Fibroblast of lung (primary cell): ENCODE measurements at regions not wholly inside any gene's neighbourhood (a gene's known extent, or its start where the extent isn't known, plus 50 kb on each side); places are given as distances from the start of the nearest gene placed in this dataset.

Experiments
- DNase-seq, 2 donors: peaks; one replicate each; pipeline versions ENCODE4 v3.0.0 to v3.0.0-alpha.2; 2010; ENCODE audit warnings: low read depth in 2 of 2
- H2AFZ ChIP-seq: 2 replicates; pipeline ENCODE4 v1.5.1; 2012; ENCODE audit warnings: low read length, control low read depth, inconsistent platforms
- H3K27ac ChIP-seq: 2 replicates; pipeline ENCODE4 v1.5.1; 2011; ENCODE audit warnings: low read length, control low read depth; ENCODE audit not compliant: insufficient read depth
- H3K27me3 ChIP-seq: 2 replicates; pipeline ENCODE4 v1.5.1; 2011; ENCODE audit warnings: mild to moderate bottlenecking, low read length; ENCODE audit not compliant: control insufficient read depth, insufficient read depth
- H3K36me3 ChIP-seq: 2 replicates; pipeline ENCODE4 v1.5.1; 2011; ENCODE audit warnings: low read length; ENCODE audit not compliant: control insufficient read depth, insufficient read depth
- H3K4me1 ChIP-seq: 2 replicates; pipeline ENCODE4 v1.5.1; 2011; ENCODE audit warnings: low read length; ENCODE audit not compliant: control insufficient read depth, insufficient read depth; ENCODE audit errors: extremely low read depth
- H3K4me2 ChIP-seq: 2 replicates; pipeline ENCODE4 v1.5.1; 2011; ENCODE audit warnings: low read length, control low read depth; ENCODE audit not compliant: insufficient read depth; ENCODE audit errors: extremely low read depth
- H3K4me3 ChIP-seq, 4 experiments: fragments of 200-600 bp in 1 of 4; sonication (generic) in 1 of 4; replicated peaks in 1 of 4; 2 replicates each; pipeline ENCODE4 v1.5.1; 2011 to 2016; ENCODE audit warnings: low read length in 4 of 4, low read depth in 3 of 4, mild to moderate bottlenecking in 3 of 4, control low read depth in 2 of 4, inconsistent platforms in 1 of 4, mixed read lengths in 1 of 4; ENCODE audit not compliant: insufficient read depth in 1 of 4; ENCODE audit errors: control extremely low read depth in 1 of 4
- H3K79me2 ChIP-seq: 2 replicates; pipeline ENCODE4 v1.5.1; 2012; ENCODE audit warnings: mild to moderate bottlenecking, low read length, inconsistent platforms; ENCODE audit not compliant: control insufficient read depth, insufficient read depth
- H3K9ac ChIP-seq: 2 replicates; pipeline ENCODE4 v1.5.1; 2011; ENCODE audit warnings: mild to moderate bottlenecking, low read length, control low read depth; ENCODE audit not compliant: insufficient read depth
- H3K9me3 ChIP-seq: 2 replicates; pipeline ENCODE4 v1.5.1; 2012; ENCODE audit warnings: low read depth, low read length; ENCODE audit not compliant: control insufficient read depth, insufficient read depth
- H4K20me1 ChIP-seq: 2 replicates; pipeline ENCODE4 v1.5.1; 2011; ENCODE audit warnings: low read length; ENCODE audit not compliant: control insufficient read depth, insufficient read depth; ENCODE audit errors: extremely low read depth
- EZH2 ChIP-seq: IDR thresholded peaks from 2 replicates; pipeline ENCODE4 v1.5.1; 2012; ENCODE audit warnings: low read length, control low read depth, mild to moderate bottlenecking; ENCODE audit errors: missing control alignments
- TF ChIP-seq, protein P1 (sequence below), 2 donors: IDR thresholded peaks in 1 of 2; conservative IDR thresholded peaks in 1 of 2; 1 replicate in 1 of 2; 2 replicates in 1 of 2; pipeline ENCODE4 v1.5.1; 2011 to 2012; ENCODE audit warnings: low read length in 2 of 2, control low read depth in 1 of 2, inconsistent platforms in 1 of 2, low read depth in 1 of 2, mild to moderate bottlenecking in 1 of 2

DNA sequence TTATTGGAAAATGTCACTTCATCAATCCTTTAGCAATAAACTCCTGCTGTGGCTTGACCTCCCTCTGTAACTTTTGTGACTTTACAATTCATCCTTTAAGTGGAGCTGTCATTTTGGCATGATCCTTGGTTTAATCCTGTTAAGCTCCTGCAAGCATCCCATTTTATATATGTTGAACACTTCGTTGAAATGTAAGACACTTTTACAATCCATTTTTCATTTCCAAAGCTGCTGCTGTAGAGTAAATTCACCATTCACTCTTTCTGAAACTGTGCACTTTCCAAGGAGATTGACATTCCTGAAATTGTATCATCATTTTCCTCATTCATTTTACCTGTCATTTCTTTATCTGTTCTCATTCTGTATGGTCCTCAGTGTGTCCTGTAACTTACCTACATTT lies 1003.2 kb upstream of the GOT2 start:
- no peak for DNase-seq
- Histone ChIP-seq H4K20me1 (no peaks in the 10 kb centered on the region), H3K27me3 (no peaks in the 10 kb centered on the region), H3K79me2 (no peaks in the 10 kb centered on the region), H2AFZ (no peak overlapping the region), H3K27ac (no peak overlapping the region), H3K9me3 (no peaks in the 10 kb centered on the region), H3K4me2 (no peak overlapping the region), H3K9ac (no peak overlapping the region), H3K36me3 (no peaks in the 10 kb centered on the region), H3K4me1 (no peaks in the 10 kb centered on the region), H3K4me3 (no peak overlapping the region)
- TF ChIP-seq, protein P1, sequence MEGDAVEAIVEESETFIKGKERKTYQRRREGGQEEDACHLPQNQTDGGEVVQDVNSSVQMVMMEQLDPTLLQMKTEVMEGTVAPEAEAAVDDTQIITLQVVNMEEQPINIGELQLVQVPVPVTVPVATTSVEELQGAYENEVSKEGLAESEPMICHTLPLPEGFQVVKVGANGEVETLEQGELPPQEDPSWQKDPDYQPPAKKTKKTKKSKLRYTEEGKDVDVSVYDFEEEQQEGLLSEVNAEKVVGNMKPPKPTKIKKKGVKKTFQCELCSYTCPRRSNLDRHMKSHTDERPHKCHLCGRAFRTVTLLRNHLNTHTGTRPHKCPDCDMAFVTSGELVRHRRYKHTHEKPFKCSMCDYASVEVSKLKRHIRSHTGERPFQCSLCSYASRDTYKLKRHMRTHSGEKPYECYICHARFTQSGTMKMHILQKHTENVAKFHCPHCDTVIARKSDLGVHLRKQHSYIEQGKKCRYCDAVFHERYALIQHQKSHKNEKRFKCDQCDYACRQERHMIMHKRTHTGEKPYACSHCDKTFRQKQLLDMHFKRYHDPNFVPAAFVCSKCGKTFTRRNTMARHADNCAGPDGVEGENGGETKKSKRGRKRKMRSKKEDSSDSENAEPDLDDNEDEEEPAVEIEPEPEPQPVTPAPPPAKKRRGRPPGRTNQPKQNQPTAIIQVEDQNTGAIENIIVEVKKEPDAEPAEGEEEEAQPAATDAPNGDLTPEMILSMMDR (conservative IDR thresholded peaks at IDR 0.05 in 1 of 2, IDR thresholded peaks at IDR 0.05 in 1 of 2; ENCODE audit: low read depth in 1 of 2, low read length in 2 of 2): no peak
- TF ChIP-seq EZH2: no peak

DNA sequence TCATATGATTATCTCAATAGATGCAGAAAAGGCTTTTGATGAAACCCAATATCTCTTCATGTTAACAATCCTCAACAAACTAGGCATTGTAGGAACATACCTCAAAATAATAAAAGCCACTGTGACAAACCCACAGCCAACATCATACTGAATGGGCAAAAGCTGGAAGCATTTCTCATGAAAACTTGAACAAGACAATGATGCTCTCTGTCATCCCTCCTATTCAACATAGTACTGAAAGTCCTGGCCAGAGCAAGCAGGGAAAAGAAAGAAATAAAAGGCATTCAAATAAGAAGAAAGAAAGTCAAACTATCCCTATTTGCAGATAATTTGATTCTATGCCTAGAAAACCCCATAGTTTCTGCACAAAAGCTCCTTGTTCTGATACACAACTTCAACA lies 999.2 kb upstream of the GOT2 start:
- H4K20me1 ChIP-seq: no peaks in the 10 kb centered on the region
- H3K27ac ChIP-seq: no peak overlapping the region
- H2AFZ ChIP-seq: no peak overlapping the region
- no peaks in the 10 kb centered on the region for H3K27me3 ChIP-seq
- TF ChIP-seq EZH2: no peak
- TF ChIP-seq, protein P1 (conservative IDR thresholded peaks at IDR 0.05 in 1 of 2, IDR thresholded peaks at IDR 0.05 in 1 of 2; ENCODE audit: low read depth in 1 of 2, low read length in 2 of 2): no peak
- H3K79me2 ChIP-seq: no peaks in the 10 kb centered on the region
- no peaks in the 10 kb centered on the region for H3K4me1 ChIP-seq
- no peak for DNase-seq
- H3K9ac ChIP-seq: no peak overlapping the region
- H3K36me3 ChIP-seq: no peaks in the 10 kb centered on the region
- no peaks in the 10 kb centered on the region for H3K9me3 ChIP-seq
- no peak overlapping the region for H3K4me3 ChIP-seq
- no peak overlapping the region for H3K4me2 ChIP-seq

DNA sequence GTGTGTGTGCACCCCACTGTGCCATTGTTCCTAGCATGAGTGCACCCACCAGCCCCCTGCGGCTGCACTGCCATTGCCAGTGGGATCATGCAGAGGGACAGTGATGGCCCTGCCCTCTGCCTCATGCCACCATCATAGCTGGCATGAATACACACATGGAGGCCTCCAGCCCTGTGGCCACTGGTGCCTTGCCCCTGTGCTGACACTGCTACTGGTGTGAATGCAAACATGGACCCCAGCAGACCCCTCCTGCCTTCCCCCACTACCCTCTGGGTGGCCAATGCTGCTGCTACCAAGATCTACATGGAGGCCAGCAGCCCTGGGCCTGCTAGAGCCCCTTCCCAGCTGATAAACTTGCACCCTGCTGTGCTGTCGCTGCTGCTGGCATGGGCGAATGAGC lies 995.5 kb upstream of the GOT2 start:
- Histone ChIP-seq H3K27ac (no peak overlapping the region), H3K27me3 (no peaks in the 10 kb centered on the region)

More for the DNA sequence above, 995.5 kb upstream of the GOT2 start:
- Histone ChIP-seq H3K4me2 (no peak overlapping the region), H3K79me2 (no peaks in the 10 kb centered on the region), H3K4me3 (no peak overlapping the region), H3K36me3 (no peaks in the 10 kb centered on the region), H3K9ac (no peak overlapping the region), H2AFZ (no peak overlapping the region), H4K20me1 (no peaks in the 10 kb centered on the region), H3K9me3 (no peaks in the 10 kb centered on the region), H3K4me1 (no peaks in the 10 kb centered on the region)
- TF ChIP-seq EZH2: no peak
- TF ChIP-seq, protein P1 (conservative IDR thresholded peaks at IDR 0.05 in 1 of 2, IDR thresholded peaks at IDR 0.05 in 1 of 2; ENCODE audit: low read depth in 1 of 2, low read length in 2 of 2): no peak
- DNase-seq: no peak
